CD4-positive, alpha-beta T cell treated with Interleukin-17A for 4 hours (primary cell): ENCODE measurements at regions not wholly inside any gene's neighbourhood (a gene's known extent, or its start where the extent isn't known, plus 50 kb on each side); places are given as distances from the start of the nearest gene placed in this dataset.

Experiments
- DNase-seq: peaks from one replicate; pipeline ENCODE4 v3.0.0-alpha.2; 2020; ENCODE audit warnings: mixed read lengths

GRCh38 chr11:13874597-13874996, 87.9 kb upstream of the SPON1 start:
- no peak for DNase-seq

- DNase-seq, result no peak
Measured at GRCh38 chr11:13875643-13876042, 86.9 kb upstream of the SPON1 start.

- no peak for DNase-seq
Measured at GRCh38 chr11:13876423-13876822, 86.1 kb upstream of the SPON1 start.

GRCh38 chr11:13878077-13878476, 84.4 kb upstream of the SPON1 start:
- no peak for DNase-seq

GRCh38 chr11:13880634-13881033, 81.9 kb upstream of the SPON1 start:
- no peak for DNase-seq

- no peak for DNase-seq
Measured at GRCh38 chr11:13881226-13881905, 81.2 kb upstream of the SPON1 start.

- DNase-seq, result peak; percentile 13
Measured at GRCh38 chr11:13883042-13883441, 79.5 kb upstream of the SPON1 start.

GRCh38 chr11:13883589-13883988, 78.9 kb upstream of the SPON1 start:
- no peak for DNase-seq

GRCh38 chr11:13884158-13884799, 78.2 kb upstream of the SPON1 start:
- DNase-seq, result no peak

GRCh38 chr11:13885083-13885482, 77.4 kb upstream of the SPON1 start:
- no peak for DNase-seq

- no peak for DNase-seq
Measured at GRCh38 chr11:13889552-13890249, 72.8 kb upstream of the SPON1 start.

- DNase-seq, result no peak
Measured at GRCh38 chr11:13891911-13892310, 70.6 kb upstream of the SPON1 start.

- DNase-seq, result no peak
Measured at GRCh38 chr11:13896175-13896980, 66.1 kb upstream of the SPON1 start.

- DNase-seq, result no peak
Measured at GRCh38 chr11:13896981-13897353, 65.6 kb upstream of the SPON1 start.

GRCh38 chr11:13897646-13898276, 64.8 kb upstream of the SPON1 start:
- no peak for DNase-seq

- DNase-seq, result no peak
Measured at GRCh38 chr11:13899603-13900002, 62.9 kb upstream of the SPON1 start.

- DNase-seq, result no peak
Measured at GRCh38 chr11:13902523-13902922, 60.0 kb upstream of the SPON1 start.

GRCh38 chr11:13905137-13905781, 57.3 kb upstream of the SPON1 start:
- no peak for DNase-seq

GRCh38 chr11:13907678-13908077, 54.8 kb upstream of the SPON1 start:
- no peak for DNase-seq

- DNase-seq, result no peak
Measured at GRCh38 chr11:13908535-13908934, 54.0 kb upstream of the SPON1 start.
